ENCODE measurements at regions not wholly inside any gene's neighbourhood (a gene's known extent, or its start where the extent isn't known, plus 50 kb on each side); places are given as distances from the start of the nearest gene placed in this dataset.

DNA sequence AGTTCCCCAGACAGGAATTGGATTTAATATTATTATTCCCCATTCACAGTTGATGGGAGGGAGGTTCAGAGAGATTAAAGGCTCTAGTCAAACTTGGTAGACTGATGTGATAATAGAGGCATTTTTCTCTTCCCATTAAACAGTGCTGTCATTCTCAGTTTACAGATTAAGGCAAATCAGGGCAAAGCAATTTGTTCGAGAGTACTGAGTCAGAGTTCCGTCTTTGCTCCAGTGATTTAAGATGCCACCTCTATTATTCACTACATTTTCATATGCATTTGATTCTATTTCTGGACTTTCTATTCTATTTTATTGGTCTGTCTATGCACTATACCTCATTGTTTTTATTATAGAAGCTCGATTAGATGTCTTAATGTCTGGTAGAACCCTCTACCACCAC lies 201.0 kb upstream of the RAI14 start:
- TF ChIP-seq, protein P1, sequence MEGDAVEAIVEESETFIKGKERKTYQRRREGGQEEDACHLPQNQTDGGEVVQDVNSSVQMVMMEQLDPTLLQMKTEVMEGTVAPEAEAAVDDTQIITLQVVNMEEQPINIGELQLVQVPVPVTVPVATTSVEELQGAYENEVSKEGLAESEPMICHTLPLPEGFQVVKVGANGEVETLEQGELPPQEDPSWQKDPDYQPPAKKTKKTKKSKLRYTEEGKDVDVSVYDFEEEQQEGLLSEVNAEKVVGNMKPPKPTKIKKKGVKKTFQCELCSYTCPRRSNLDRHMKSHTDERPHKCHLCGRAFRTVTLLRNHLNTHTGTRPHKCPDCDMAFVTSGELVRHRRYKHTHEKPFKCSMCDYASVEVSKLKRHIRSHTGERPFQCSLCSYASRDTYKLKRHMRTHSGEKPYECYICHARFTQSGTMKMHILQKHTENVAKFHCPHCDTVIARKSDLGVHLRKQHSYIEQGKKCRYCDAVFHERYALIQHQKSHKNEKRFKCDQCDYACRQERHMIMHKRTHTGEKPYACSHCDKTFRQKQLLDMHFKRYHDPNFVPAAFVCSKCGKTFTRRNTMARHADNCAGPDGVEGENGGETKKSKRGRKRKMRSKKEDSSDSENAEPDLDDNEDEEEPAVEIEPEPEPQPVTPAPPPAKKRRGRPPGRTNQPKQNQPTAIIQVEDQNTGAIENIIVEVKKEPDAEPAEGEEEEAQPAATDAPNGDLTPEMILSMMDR (IDR thresholded peaks at IDR 0.05; ENCODE audit: low read depth, low read length): no peak
- TF ChIP-seq MYC (IDR thresholded peaks at IDR 0.05; ENCODE audit: low read depth, low read length): no peak
- TF ChIP-seq, protein P2, sequence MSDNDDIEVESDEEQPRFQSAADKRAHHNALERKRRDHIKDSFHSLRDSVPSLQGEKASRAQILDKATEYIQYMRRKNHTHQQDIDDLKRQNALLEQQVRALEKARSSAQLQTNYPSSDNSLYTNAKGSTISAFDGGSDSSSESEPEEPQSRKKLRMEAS (IDR thresholded peaks at IDR 0.05; ENCODE audit: low read depth, low read length): no peak
